ENCODE measurements at regions not wholly inside any gene's neighbourhood (a gene's known extent, or its start where the extent isn't known, plus 50 kb on each side); places are given as distances from the start of the nearest gene placed in this dataset.

GRCh38 chr9:82606492-82607382 is 456.2 kb downstream of the RASEF start:
- DNase-seq (ENCODE audit: low read depth, low spot score) = peak; percentile 68
- no peak overlapping the region for H3K4me3 ChIP-seq (ENCODE audit: low read length)

GRCh38 chr9:82608487-82608886 is 454.5 kb downstream of the RASEF start:
- H3K4me3 ChIP-seq (ENCODE audit: low read length) = no peak overlapping the region
- DNase-seq (ENCODE audit: low read depth, low spot score) = no peak

DNA sequence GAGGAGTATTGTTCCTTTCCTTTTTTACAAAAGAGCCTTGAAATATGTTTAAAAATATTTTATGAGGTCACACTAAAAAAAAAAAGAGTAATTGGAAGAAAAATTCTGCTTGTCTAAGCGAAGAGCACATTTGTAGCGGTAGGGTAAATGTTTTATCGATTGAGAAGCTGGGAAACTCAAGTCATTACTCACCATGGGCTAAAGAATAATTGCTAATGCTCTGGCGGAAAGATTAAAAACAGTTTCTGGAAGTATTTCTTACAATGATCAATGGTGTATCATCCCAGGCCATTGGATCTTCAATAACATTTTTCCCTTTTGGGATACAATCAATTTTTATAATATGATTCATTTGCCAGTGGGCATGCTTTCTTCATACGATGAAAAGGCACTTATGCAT is 450.0 kb downstream of the RASEF start:
- H3K4me3 ChIP-seq (ENCODE audit: low read length) = no peak overlapping the region
- no peak for DNase-seq (ENCODE audit: low read depth, low spot score)

DNA sequence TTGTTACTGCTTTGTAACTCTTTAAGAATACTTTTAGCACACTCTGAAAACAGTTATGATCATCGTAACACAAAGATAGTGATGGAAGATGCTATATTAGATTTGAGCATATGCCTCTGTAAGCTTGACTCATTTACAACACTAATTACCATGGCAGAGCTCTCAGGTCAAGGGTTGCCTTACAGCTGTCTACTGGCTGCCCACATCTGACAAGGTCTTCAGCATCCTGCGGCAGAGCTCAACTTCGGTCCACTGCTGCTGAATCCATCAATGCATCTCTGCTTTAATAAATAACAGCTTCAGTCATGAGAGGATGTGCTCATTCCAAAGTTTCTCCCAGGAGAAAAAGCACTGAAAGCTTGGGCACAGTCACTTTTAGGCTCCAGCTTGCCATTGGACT is 449.4 kb downstream of the RASEF start:
- no peak for DNase-seq (ENCODE audit: low read depth, low spot score)
- H3K4me3 ChIP-seq (ENCODE audit: low read length) = no peak overlapping the region

DNA sequence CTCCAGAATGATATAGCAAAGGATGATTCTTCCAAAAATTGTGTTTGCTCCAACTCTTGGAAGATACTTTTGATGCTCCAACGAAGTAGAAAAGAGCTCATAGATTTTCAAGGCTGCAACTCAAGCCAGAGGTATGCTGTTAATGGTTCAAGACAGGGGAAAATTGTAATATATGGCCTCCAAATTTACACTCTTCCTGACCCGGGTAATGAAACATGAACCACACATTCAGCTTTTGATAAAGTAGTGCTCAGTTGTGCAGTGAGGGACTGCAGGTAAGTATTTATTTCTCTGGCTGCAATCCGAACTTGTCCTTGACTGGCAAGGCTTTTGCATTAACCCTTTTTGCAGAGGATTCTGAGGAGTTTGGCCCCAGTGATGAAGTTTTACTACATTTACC is 446.4 kb downstream of the RASEF start:
- H3K4me3 ChIP-seq (ENCODE audit: low read length) = no peak overlapping the region
- DNase-seq (ENCODE audit: low read depth, low spot score) = no peak

DNA sequence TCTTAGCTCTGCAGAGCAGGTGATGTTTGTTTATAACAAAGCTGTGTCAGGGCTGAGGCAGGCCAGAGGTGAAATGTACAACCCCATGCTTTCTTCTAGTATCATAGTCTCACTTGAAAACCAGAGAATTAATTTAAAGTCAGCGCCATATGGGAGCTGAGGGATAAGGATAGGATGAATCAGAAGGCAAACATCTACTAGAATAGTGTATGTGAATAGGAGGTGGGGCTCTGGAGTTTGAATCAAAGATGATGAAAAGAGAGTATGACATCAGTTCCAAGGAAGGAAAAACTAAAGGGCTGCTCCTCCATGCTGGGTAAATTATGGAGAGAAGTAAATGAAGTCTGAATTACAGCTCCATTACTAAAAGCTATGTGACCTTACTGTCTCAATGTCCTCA is 441.5 kb downstream of the RASEF start:
- no peak overlapping the region for H3K4me3 ChIP-seq (ENCODE audit: low read length)
- no peak for DNase-seq (ENCODE audit: low read depth, low spot score)

- DNase-seq (ENCODE audit: low read depth, low spot score) = no peak
- no peak overlapping the region for H3K4me3 ChIP-seq (ENCODE audit: low read length)
These were observed 425.6 kb downstream of the RASEF start for GRCh38 chr9:82637368-82637767.

DNA sequence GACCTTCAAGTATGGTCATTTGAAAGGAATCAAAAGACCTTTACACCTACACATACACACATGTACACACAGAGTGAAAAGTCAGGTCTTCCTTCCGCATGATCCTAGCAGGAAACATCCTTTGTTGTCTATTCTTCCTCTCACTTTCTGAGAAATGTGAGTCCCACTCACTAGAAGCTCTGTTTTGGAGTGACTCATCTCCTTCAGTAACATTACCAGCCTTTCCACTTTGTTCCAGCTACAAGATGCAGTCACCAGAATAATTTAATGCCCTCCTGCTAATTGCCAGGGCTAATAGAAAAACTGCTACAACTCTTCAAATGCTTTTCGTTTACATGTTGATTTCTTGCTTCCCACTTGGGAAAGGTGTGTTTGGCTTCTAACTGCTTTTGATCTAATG is 417.3 kb downstream of the RASEF start:
- H3K4me3 ChIP-seq (ENCODE audit: low read length) = no peak overlapping the region
- DNase-seq (ENCODE audit: low read depth, low spot score) = no peak

GRCh38 chr9:82650368-82650767 is 412.6 kb downstream of the RASEF start:
- no peak for DNase-seq (ENCODE audit: low read depth, low spot score)
- no peak overlapping the region for H3K4me3 ChIP-seq (ENCODE audit: low read length)

DNA sequence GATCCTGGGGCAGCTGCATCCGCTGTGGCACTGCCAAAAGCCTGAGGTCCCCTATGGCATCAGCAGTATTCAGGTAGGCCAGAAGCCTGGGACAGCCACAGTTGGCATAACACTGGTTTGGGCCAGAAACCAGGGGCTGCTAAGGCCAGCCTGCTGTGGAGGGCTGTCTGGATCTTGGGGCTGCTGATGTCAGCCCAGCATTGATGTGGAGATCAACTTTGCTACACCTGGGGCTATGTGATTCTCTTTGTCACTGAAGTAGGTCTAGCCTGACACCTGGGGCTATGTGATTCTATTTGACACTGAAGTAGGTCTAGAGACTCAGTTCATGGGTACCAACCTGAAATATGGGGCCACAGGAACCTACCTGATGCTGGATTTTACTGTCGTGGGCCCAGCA is 411.5 kb downstream of the RASEF start:
- no peak for DNase-seq (ENCODE audit: low read depth, low spot score)
- H3K4me3 ChIP-seq (ENCODE audit: low read length) = no peak overlapping the region

- no peak overlapping the region for H3K4me3 ChIP-seq (ENCODE audit: low read length)
- DNase-seq (ENCODE audit: low read depth, low spot score) = no peak
These were observed 397.6 kb downstream of the RASEF start for GRCh38 chr9:82665324-82665723.

- H3K4me3 ChIP-seq (ENCODE audit: low read length) = no peak overlapping the region
- no peak for DNase-seq (ENCODE audit: low read depth, low spot score)
These were observed 394.2 kb downstream of the RASEF start for GRCh38 chr9:82668689-82669199.

DNA sequence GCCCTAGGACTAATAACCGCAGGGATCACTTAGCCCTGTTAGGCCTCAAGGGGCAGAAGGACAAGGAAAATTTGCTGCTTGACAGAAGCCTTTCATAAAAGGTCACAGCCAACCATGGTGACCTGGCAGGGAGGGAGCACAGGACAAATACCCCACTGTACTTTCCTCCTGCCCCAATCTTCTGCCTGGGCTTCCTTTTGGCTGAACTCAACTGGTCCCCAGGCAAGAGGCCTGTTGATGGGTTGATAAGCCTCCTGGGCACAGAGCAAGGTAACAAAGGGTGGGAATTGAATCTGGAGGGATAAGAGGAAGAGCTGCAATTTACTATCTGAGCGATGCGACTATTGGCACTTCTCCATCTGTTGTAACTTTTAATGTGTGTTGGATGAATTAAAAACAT is 392.9 kb downstream of the RASEF start:
- no peak for DNase-seq (ENCODE audit: low read depth, low spot score)
- H3K4me3 ChIP-seq (ENCODE audit: low read length) = no peak overlapping the region

DNA sequence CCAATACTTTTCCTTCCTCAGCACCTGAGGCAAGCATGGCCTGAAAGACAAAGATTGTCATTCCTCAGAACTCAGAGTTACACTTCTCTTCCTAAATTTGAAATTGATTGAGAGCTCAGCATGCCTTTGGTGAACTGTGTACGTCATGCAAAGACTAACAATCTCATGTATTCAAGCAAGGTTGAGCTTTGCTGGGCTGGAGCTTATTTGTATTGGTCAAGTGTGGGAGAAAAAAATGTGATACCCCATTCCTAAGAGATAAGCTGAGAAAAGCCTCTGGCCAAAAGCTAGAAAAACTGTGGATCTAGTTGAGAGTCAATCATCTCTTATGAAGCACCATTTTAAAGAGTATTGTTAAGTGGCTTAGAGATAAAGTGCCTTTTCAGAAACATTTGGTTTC is 392.2 kb downstream of the RASEF start:
- H3K4me3 ChIP-seq (ENCODE audit: low read length) = no peak overlapping the region
- DNase-seq (ENCODE audit: low read depth, low spot score) = no peak

DNA sequence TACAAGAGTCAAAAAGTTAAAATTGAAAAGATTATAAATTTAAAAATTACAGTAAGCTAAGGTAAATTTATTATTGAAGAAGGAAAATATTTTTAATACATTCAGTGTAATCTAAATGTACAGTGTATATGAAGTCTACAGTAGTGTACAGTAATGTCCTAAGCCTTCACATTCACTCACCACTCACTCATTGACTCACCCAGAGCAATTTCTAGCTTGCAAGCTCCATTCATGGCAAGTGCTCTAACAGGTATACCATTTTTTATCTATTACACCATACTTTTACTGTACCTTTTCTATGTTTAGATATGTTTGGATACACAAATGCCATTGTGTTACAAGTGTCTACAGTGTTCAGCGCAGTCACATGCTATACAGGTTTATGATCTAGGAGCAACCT is 389.7 kb downstream of the RASEF start:
- H3K4me3 ChIP-seq (ENCODE audit: low read length) = no peak overlapping the region
- no peak for DNase-seq (ENCODE audit: low read depth, low spot score)

- no peak for DNase-seq (ENCODE audit: low read depth, low spot score)
- H3K4me3 ChIP-seq (ENCODE audit: low read length) = no peak overlapping the region
These were observed 389.0 kb downstream of the RASEF start for GRCh38 chr9:82673919-82674318.

DNA sequence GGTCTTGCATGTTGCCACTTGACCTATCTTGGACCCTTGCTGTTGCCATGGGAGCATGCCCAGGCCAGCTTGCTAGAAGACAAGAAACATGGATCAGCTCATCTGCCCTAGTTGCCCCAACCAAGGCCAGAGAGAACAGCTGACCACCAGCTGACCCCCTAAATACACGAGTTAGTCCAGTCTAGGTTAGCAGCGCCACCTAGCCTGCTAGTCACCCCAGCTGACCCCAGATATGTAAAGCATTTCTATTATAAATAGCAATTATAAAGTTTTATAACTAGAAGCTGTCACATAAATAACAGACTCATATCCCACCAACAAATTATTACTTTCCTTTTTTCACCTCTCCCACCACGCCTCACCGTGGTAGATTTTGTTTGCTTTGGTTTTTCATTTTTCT is 387.8 kb downstream of the RASEF start:
- DNase-seq (ENCODE audit: low read depth, low spot score) = no peak
- no peak overlapping the region for H3K4me3 ChIP-seq (ENCODE audit: low read length)

DNA sequence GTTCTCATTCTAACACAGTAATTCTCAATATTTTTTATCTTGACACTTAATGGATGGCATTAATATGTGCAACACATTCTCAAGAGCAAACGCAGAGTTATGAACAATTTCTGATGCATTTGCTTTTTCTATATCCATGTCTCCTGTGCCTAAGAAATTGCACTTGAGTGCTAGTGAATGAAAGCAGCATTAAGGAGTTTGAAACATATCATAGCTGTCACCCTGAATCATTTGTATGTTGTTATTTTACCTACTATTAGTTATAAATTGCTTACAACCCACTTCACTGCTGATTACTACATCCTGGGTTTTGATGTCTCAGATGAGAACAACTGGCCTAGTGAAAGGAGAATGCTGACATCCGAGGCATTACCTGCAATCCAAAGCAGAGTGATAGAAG is 387.3 kb downstream of the RASEF start:
- DNase-seq (ENCODE audit: low read depth, low spot score) = no peak
- no peak overlapping the region for H3K4me3 ChIP-seq (ENCODE audit: low read length)

- H3K4me3 ChIP-seq (ENCODE audit: low read length) = no peak overlapping the region
- no peak for DNase-seq (ENCODE audit: low read depth, low spot score)
These were observed 385.9 kb downstream of the RASEF start for GRCh38 chr9:82677086-82677485.

- DNase-seq (ENCODE audit: low read depth, low spot score) = no peak
- H3K4me3 ChIP-seq (ENCODE audit: low read length) = no peak overlapping the region
These were observed 383.5 kb downstream of the RASEF start for GRCh38 chr9:82679472-82679871.

Measured in Jurkat, Clone E6-1 (cell line).